ENCODE measurements at regions not wholly inside any gene's neighbourhood (a gene's known extent, or its start where the extent isn't known, plus 50 kb on each side); places are given as distances from the start of the nearest gene placed in this dataset.

- H3K9ac ChIP-seq (ENCODE audit: low read length), result no peak overlapping the region
- H3K9me3 ChIP-seq (ENCODE audit: low read length), result no peaks in the 10 kb centered on the region
- no peaks in the 10 kb centered on the region for H3K27me3 ChIP-seq (ENCODE audit: insufficient read depth, low read depth, low read length)
- H3K36me3 ChIP-seq (ENCODE audit: insufficient read depth, low read length), result no peaks in the 10 kb centered on the region
- H4K20me1 ChIP-seq (ENCODE audit: insufficient read depth), result no peaks in the 10 kb centered on the region
- H3K9me2 ChIP-seq (ENCODE audit: insufficient read depth, low read length), result no peaks in the 10 kb centered on the region
- no peak overlapping the region for H3K4me2 ChIP-seq (ENCODE audit: low read length)
- H3K79me2 ChIP-seq (replicated peaks; ENCODE audit: insufficient read depth, low read length), result no peaks in the 10 kb centered on the region
- H3K4me3 ChIP-seq (ENCODE audit: low read length), result no peak overlapping the region
- no peak for TF ChIP-seq EP300 (conservative IDR thresholded peaks at IDR 0.05; ENCODE audit: poor library complexity, severe bottlenecking)
- no peak for TF ChIP-seq REST (IDR thresholded peaks at IDR 0.05; ENCODE audit: borderline replicate concordance)
- TF ChIP-seq TAF1 (IDR thresholded peaks at IDR 0.05; ENCODE audit: low read depth), result no peak
- peak; percentile 16 for TF ChIP-seq RAD21 (conservative IDR thresholded peaks at IDR 0.05)
- H3F3A ChIP-seq (ENCODE audit: insufficient read depth, low read length, poor library complexity, severe bottlenecking), result no peaks in the 10 kb centered on the region
- H3K27ac ChIP-seq (ENCODE audit: low read length), result no peak overlapping the region
- no peak overlapping the region for H2AFZ ChIP-seq (ENCODE audit: low read depth, low read length)
These were observed 78.3 kb upstream of the LMCD1 start for GRCh38 chr3:8423307-8423706.

- Histone ChIP-seq H3K27me3 (ENCODE audit: insufficient read depth, low read depth, low read length) (no peaks in the 10 kb centered on the region), H3K9me2 (ENCODE audit: insufficient read depth, low read length) (no peaks in the 10 kb centered on the region), H4K20me1 (ENCODE audit: insufficient read depth) (no peaks in the 10 kb centered on the region), H3K4me3 (ENCODE audit: low read length) (no peak overlapping the region), H3F3A (ENCODE audit: insufficient read depth, low read length, poor library complexity, severe bottlenecking) (no peaks in the 10 kb centered on the region), H3K36me3 (ENCODE audit: insufficient read depth, low read length) (no peaks in the 10 kb centered on the region), H3K9ac (ENCODE audit: low read length) (no peak overlapping the region), H3K79me2 (replicated peaks; ENCODE audit: insufficient read depth, low read length) (no peaks in the 10 kb centered on the region), H3K27ac (ENCODE audit: low read length) (no peak overlapping the region), H2AFZ (ENCODE audit: low read depth, low read length) (no peak overlapping the region), H3K4me2 (ENCODE audit: low read length) (no peak overlapping the region), H3K9me3 (ENCODE audit: low read length) (no peaks in the 10 kb centered on the region)
- TF ChIP-seq MXI1 (conservative IDR thresholded peaks at IDR 0.05; ENCODE audit: poor library complexity, severe bottlenecking) (no peak), SMC3 (conservative IDR thresholded peaks at IDR 0.05; ENCODE audit: poor library complexity) (no peak), TAF1 (IDR thresholded peaks at IDR 0.05; ENCODE audit: low read depth) (no peak), POLR2AphosphoS5 (IDR thresholded peaks at IDR 0.05) (no peak), CTCF (IDR thresholded peaks at IDR 0.05; ENCODE audit: poor library complexity, severe bottlenecking) (no peak), EP300 (conservative IDR thresholded peaks at IDR 0.05; ENCODE audit: poor library complexity, severe bottlenecking) (no peak), RAD21 (conservative IDR thresholded peaks at IDR 0.05) (no peak), EZH2 (IDR thresholded peaks at IDR 0.05; ENCODE audit: borderline replicate concordance, insufficient read depth, low read length, poor library complexity, severe bottlenecking) (no peak), REST (IDR thresholded peaks at IDR 0.05; ENCODE audit: borderline replicate concordance) (no peak)
These were observed 77.3 kb upstream of the LMCD1 start for GRCh38 chr3:8424281-8424680.
